Stimulated activated CD8-positive, alpha-beta memory T cell treated with anti-CD3 and anti-CD28 coated beads, Interleukin-7, amount 100 ng/mL, for 24 hours (primary cell): ENCODE measurements at regions not wholly inside any gene's neighbourhood (a gene's known extent, or its start where the extent isn't known, plus 50 kb on each side); places are given as distances from the start of the nearest gene placed in this dataset.

Experiments used
- DNase-seq: peaks from one replicate; pipeline ENCODE4 v3.0.0-alpha.2; 2020; ENCODE audit warnings: low read depth

DNA sequence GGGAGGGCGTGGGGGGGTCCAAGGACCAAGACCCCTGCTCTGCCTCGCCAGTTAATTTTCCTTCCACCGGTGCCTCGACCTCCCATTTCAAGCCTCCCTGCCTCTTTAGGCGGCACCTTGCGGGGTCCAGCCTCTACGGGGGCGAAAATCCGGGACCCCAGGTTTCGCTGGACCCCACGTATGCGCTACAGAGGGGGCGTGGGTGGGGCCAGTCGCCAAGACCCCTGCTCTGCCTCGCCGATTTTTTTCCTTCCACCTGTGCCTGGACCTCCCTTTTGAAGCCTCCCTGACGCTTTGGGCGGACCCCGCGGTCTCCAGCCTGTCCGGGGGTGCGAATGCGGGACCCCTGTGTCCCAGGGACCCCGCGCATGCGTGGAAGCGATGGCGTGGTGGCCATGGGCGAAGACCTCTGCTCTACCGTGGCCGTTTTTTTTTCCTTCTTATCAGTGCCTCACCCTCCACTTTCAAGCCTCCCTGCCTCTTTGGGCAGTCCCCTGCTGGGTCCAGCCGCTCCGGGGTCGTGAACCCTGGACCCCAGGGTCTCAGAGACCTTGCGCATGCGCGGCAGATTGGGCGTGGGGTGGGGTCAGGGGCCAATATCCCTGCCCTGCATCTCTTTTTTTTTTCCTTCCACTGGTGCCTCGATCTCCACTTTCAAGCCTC lies 324.2 kb downstream of the ALG10 start:
- DNase-seq: no peak

DNA sequence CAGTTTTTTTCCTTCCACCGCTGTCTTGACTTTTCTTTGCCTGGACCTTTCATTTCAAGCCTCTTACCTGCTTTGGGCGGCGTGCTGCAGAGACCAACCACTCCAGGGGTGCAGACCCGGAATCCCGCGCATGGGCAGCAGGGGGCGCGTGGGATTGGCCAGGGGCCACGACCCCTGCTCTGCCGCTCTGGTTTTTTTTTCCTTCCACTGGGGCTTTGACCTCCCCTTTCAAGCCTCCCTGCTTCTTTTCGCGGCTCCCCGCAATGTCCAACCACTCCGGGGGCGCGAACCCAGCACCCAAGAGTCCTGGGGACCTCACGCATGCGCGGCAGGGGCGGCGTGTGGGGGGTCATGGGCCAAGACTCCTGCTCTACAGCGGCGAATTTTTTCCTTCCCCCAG lies 325.1 kb downstream of the ALG10 start:
- DNase-seq: no peak

DNA sequence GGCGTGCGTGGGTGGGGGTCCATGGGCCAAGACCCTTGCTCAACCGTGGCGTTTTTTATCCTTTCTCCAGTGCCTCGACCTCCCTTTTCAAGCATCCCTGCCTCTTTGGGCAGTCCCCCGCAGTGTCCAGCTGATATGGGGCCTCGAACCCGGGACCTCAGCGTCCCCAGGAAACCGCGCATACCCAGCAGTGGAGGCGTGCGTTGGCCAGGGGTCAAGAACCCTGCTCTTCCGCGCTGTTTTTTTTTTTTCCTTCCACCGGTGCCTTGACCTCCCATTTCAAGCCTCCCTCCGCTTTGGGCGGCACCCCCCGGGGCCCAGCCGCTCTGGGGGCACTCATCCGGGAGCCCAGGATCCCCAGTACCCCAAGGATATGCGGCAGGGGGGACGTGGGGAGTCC lies 325.8 kb downstream of the ALG10 start:
- DNase-seq: no peak

DNA sequence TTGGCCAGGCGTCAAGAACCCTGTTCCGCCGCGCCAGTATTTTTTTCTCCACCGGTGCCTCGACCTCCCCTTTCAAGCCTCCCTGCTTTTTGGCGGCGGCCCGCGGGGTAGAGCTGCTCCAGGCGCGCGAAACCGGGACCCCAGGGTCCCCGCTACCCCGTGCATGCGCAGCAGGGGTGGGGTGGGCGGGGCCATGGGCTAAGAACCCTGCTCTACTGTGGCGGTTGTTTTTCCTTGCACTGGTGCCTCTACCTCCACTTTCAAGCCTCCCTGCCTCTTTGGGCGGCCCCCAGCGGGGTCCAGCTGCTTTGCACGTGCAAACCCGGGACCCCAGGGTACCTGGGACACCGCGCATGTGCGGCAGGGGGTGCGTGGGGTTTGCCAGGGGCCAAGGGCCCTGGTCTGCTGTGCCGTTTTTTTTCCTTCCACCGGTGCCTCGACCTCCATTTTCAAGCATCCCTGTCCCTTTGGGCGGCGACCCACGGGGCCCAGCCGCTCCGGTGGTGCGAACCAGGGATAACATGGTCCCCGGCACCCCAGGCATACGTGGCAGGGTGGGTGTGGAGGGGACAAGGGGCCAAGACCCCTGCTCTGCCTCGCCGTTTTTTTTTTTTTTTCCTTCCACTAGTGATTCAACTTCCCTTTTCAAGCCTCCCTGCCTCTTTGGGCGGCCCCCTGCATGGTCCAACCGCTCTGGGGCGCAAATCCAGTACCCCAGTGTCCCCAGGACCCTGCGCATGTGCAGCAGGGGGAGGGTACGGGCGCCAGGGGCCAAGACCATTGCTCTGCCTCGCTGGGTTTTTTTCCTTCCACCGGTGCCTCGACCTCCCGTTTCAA lies 326.8 kb downstream of the ALG10 start:
- no peak for DNase-seq

DNA sequence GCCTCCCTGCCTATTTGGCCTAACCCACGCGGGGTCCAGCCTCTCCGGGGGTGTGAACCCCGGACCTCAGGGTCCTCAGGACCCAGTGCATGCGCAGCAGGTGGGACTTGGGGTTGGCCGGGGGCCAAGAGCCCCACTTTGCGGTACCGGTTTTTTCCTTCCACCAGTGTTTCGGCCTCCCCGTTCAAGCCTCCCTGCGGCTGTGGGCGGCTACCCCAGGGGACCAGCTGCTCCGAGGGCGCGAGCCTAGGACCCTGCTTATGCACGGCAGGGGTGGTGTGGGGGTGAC lies 327.3 kb downstream of the ALG10 start:
- no peak for DNase-seq

DNA sequence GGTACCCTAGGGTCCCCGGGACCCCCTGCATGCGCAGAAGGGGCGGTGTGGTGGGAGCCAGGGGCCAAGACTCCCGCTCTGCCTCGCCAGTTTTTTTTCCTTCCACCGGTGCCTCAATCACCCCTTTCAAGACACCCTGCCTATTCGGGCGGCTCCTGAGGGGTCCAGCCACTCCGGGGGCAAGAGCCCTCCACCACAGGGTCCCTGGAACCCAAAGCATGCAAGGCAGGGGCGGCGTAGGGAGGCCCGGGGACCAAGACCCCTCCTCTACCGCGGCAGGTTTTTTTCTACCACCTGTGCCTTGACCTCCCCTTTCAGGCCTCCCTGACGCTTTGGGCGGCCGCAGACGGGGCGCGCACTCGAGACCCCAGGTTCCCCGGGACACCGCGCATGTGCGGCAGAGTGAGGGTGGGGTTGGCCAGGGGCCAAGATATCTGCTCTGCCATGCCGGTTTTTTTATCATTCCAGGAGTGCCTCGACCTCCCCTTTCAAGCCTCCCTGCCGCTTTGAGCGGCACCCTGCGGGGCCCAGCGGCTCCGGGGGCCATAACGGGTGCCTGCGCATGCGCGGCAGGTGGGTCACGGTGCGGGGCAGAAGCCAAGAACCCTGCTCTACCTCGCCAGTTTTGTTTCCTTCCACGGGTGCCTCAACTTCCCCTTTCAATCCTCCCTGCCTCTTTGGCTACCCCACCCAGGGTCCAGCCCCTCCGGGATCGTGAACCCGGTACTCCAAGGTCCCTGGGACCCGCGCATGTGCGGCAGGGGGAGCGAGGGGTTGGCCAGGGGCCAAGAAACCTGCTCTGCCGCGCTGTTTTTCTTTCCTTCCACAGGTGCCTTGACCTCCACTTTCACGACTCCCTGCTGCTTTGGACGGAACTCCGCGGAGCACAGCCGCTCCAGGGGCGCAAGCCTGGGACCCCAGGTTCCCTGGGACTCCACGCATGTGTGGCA lies 328.1 kb downstream of the ALG10 start:
- no peak for DNase-seq

DNA sequence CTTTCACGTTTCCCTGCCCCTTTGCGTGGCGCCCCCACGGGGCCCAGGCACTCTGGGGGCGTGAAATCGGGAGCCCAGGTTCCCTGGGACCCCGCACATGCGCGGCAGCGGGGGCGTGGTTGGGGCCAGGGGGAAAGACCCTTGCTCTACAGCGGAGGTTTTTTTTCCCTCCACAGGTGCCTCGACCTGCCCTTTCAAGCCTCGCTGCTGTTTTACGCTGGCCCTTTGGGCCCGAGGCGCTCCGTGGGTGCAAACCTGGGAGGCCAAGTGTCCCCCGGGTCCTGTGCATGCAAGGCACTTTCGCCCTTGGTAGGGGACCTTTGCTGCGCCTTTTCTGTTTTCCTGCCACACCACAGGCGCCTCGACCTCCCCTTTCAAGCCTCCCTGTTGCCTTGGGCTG lies 329.8 kb downstream of the ALG10 start:
- DNase-seq: no peak

DNA sequence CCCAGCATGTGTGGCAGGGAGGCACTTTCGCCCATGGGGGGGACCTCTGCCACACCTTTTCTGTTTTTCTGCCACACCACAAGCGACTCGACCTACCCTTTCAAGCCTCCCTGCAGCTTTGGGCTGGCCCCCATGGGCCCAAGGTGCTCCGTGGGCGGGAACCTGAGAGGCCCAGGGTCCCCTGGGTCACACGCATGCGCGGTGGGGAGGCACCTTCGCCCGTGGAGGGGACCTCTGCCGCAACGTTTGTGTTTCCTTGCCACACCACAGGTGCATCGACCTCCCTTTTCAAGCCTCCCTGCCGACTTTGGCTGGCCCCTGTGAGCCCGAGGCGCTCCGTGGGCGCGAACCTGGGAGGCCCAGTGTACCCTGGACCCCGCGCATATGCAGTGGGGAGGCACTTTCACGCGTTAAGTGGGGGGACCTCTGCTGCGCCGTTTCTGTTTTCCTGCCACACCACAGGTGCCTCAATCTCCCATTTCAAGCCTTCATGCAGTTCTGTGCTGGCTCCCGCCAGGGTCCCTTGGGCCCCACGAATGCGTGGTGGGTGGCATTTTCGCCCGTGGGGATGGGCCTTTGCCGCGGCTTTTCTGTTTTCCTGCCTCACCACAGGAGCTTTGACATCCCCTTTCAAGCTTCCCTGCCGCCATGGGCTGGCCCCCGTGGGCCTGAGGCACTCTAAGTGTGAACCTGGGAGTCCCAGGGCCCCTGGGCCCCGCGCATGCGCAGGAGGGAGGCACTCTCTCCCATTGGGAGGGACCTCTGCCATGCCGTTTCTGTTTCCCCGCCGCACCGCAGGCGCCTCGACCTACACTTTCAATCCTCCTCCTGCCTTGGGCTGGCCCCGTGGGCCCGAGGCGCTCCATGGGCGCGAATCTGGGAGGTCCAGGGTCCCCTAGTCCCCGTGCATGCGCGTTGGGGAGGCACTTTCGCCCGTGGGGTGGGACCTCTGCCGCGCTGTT lies 332.2 kb downstream of the ALG10 start:
- no peak for DNase-seq

DNA sequence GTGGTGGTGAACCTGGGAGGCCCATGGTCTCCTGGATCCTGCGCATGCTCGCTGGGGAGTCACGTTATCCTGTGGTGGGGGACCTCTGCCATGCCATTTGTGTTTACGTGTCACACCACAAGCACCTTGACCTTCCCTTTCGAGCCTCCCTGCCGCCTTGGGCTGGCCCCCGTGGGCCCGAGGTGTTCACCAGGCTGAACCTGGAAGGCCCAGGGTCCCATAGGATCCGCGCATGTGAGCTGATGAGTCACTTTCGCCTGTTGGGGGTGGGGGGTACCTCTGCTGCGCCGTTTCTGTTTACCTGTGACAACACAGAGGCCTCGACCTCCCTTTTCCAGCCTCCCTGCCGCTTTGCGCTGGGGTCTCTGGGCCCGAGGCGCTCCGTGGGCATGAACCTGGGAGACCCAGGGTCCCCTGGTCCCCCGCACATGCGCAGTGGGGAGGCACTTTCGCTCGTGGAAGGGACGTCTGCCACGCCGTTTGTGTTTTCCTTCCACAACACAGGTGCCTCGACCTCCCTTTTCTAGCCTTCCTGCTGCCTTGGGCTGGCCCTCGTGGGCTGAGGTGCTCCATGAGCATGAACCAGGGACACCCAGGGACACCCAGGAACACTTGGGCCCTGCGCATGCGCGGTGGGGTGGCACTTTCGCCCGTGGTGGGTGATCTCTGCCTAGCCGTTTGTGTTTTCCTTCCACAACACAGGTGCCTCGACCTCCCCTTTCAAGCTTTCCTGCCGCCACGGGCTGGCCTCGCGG lies 334.1 kb downstream of the ALG10 start:
- DNase-seq: no peak

DNA sequence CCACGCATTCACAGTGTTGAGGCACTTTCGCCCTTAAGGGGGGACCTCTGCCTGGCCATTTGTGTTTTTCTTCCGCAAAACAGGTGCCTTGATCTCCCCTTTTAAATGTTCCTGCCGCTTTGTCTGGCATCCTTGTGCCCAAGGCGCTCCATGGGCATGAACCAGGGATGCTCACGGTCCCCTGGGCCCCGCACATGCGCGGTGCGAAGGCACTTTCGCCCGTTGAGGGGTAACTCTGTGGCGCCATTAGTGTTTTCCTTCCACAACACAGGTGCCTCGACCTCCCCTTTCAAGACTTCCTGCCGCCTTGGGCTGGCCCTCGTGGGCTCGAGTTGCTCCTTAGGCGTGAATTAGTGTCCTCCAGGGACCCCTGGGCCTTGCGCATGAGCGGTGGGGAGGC lies 335.5 kb downstream of the ALG10 start:
- no peak for DNase-seq

DNA sequence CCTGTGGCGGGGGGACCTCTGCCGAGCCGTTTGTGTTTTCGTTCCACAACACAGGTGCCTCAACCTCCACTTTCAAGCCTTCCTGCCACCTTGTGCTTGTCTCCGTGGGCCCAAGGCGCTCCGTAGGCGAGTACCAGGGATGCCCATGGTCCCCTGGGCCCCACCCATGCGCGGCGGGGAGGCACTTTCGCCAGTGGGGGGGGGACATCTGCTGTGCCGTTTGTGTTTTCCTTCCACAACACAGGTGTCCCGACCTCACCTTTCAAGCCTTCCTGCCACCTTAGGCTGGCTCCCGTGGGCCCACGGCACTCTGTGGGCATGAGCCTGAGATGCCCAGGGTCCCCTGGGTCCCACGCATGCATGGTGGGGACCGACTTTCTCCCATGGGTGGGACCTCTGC lies 335.9 kb downstream of the ALG10 start:
- DNase-seq: no peak

DNA sequence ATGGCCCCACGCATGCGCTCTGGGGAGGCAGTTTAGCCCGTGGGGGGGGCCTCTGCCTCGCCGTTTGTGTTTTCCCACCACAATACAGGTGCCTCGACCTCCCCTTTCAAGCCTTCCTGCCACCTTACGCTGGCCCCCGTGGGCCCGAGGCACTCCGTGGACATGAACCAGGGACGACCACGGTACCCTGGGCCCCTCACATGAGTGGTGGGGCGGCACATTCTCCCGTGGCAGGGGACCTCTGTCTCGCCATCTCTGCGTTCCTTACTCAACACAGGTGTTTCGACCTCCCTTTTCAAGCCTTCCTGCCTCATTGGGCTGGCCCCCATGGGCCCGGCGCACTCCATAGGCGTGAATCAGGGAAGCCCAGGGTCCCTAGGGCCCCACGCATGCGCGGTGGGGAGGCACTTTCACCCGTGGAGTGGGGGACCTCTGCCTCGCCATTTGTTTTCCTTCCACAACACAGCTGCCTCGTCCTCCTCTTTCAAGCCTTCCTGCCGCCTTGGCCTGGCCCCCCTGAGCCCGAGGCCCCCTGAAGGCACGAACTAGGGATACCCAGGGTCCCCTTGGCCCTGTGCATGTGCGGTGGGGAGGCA lies 339.5 kb downstream of the ALG10 start:
- DNase-seq: no peak

DNA sequence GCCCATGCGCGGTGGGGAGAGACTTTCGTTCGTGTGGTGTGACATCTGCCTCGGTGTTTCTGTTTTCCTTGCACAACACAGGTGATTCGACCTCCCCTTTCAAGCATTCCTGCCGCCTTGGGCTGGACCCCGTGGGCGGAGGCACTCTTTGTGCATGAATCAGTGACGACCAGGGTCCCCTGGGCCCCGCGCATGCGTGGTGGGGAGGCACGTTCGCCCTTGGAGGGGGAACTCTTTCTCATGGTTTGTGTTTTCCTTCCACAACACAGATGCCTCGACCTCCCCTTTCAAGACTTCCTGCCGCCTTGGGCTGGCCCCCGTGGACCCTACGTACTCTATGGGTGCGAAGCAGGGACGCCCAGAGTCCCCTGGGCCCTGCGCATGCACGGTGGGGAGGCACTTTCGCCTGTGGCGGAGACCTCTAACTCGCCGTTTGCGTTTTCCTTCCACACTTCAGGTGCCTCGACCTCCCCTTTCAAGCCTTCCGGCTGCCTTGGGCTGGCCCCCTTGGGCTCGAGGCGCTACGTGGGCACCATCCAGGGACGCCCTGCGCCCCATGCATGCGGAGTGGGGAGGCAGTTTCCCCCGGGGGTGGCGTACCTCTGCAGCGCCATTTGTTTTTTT lies 340.9 kb downstream of the ALG10 start:
- no peak for DNase-seq

DNA sequence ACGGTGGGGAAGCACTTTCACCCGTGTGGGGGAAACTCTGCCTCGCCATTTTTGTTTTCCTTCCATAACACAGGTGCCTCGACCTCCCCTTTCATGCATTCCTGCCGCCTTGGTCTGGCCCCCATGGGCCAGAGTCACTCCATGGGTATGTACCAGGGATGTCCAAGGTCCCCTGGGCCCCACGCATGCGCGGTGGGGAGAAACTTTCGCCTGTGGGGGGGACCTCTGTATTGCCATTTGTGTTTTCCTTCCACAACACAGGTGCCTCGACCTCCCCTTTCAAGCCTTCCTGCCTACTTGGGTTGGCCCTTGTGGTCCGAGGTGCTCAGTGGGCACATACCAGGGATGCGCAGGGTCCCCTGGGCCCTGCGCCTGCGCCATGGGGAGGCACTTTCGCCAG lies 345.8 kb downstream of the ALG10 start:
- DNase-seq: no peak

DNA sequence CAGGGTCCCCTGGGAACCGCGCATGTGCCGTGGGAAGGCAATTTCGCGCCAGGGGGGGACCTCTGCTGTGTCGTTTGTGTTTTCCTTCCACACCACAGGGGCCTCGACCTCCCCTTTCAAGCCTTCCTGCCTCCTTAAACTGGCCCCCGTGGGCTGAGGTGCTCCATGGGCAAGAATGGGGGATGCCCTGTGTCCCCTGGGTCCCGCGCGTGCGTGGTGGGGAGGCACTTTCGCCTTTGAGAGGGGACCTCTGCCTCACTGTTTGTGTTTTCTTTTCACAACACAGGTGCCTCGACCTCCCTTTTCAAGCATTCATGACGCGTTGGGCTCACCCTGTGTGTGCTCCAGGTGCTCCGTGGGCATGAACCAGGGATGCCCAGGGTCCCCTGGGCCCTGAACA lies 348.8 kb downstream of the ALG10 start:
- DNase-seq: no peak

DNA sequence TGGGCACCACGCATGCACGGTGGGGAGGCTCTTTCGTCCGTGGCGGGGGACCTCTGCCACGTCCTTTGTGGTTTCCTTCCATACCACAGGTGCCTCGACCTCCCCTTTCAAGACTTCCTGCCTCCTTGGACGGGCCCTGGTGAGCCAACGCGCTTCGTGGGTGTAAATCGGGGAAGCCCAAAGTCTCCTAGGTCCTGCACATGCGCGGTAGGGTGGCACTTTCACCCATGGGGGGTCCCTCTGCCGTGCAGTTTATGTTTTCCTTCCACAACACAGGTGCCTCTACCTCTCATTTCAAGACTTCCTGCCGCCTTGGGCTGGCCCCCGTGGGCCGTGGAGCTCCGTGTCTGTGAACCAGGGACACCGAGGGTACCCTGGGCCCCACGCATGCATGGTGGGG lies 349.7 kb downstream of the ALG10 start:
- no peak for DNase-seq

DNA sequence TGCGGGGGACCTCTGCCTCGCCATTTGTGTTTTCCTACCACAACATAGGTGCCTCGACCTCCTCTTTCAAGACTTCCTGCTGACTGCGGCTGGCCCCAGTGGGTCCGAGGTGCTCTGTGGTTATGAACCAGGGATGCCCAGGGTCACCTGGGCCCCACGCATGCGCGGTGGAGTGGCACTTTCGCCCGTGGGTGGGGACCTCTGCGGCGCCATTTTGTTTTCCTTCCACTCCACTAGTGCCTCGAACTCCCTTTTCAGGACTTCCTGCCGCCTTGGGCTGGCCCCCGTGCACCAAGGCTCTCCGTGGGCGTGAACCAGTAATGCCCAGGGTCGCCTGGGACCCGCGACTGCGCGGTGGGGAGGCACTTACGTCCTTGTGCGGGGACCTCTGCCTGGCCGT lies 351.6 kb downstream of the ALG10 start:
- no peak for DNase-seq

DNA sequence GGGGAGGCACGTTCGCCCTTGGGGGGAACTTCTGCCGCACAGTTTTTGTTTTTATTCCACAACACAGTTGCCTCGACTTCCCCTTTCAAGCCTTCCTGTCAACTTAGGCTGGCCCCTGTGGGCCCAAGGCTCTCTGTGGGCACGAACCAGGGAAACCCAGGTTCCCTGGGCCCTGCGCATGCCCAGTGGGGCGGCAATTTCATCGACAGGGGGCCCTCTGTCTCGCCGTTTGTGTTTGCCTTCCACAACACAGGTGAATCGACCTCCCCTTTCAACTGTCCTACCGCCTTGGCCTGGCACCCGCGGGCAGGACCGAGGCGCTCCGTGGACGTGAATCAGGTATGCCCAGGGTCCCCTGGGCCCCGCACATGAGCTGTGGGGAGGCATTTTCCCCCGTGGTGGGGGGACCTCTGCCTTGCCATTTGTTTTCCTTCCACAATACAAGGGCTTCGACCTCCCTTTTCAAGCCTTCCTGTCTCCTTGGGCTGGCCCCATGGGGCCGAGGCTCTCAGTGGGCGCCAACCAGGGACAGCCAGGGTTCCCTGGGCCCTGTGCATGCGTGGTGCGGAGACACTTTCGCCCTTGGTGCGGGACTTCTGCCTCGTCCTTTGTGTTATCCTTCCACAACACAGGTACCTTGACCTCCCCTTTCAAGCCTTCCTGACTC lies 354.0 kb downstream of the ALG10 start:
- DNase-seq: no peak

DNA sequence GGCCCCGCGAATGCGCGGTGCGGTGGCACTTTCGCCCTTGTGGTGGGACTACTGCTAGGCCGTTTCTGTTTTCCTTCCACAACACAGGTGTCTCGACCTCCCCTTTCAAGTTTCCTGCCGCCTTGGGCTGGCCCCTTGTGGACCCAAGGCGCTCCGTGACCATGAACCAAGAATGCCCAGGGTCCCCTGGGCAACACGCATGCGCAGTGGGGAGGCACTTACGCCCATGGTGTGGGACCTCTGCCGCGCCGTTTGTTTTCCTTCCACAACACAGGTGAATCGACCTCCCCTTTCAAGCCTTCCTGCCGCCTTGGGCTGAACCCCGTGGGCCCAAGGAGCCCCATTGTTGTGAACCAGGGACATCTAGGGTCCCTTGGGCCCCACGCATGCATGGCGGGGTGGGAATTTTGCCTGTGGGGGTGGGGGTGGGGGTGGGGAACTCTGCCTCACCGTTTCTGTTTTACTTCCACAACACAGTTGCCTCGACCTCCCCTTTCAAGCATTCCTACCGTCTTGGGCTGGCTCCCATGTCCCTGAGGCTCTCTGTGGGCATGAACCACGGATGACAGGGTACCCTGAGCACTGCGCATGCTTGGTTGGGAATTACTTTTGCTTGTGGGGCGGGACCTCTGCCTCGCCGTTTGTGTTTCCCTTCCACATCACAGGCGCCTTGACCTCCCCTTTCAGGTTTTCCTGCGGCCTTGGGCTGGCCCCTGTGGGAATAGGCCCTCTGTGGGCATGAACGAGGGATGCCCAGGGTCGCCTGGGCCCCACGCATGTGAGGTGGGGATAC lies 355.1 kb downstream of the ALG10 start:
- no peak for DNase-seq
